Smooth muscle cell (in vitro differentiated cells): ENCODE measurements at regions not wholly inside any gene's neighbourhood (a gene's known extent, or its start where the extent isn't known, plus 50 kb on each side); places are given as distances from the start of the nearest gene placed in this dataset.

Experiments
- DNase-seq: peaks from one replicate; lab custom pipeline; 2025; ENCODE audit not compliant: unreplicated experiment; lab: John Stamatoyannopoulos, UW
- H2AFZ ChIP-seq: fragments of 200-600 bp; sonication (generic); 2 replicates; pipeline ENCODE4 v1.6.0; 2016; ENCODE audit warnings: antibody characterized with exemption, low read depth, mild to moderate bottlenecking
- H3F3A ChIP-seq: fragments of 200-600 bp; sonication (generic); 2 replicates; pipeline ENCODE4 v1.6.0; 2017; ENCODE audit warnings: antibody characterized with exemption, low read depth
- H3K27ac ChIP-seq: fragments of 200-600 bp; sonication (generic); 2 replicates; pipeline ENCODE4 v1.5.1; 2016; ENCODE audit warnings: low read depth, mild to moderate bottlenecking
- H3K27me3 ChIP-seq: fragments of 200-600 bp; sonication (generic); 2 replicates; pipeline ENCODE4 v1.6.1; 2016; ENCODE audit warnings: low read depth, mild to moderate bottlenecking
- H3K36me3 ChIP-seq: fragments of 200-600 bp; sonication (generic); 2 replicates; pipeline ENCODE4 v1.5.1; 2016; ENCODE audit warnings: low read depth
- H3K4me1 ChIP-seq: fragments of 200-600 bp; sonication (generic); 2 replicates; pipeline ENCODE4 v1.5.1; 2016; ENCODE audit warnings: low read depth
- H3K4me2 ChIP-seq: fragments of 200-600 bp; sonication (generic); 2 replicates; pipeline ENCODE4 v1.6.0; 2016; ENCODE audit warnings: mild to moderate bottlenecking
- H3K4me3 ChIP-seq: fragments of 200-600 bp; sonication (generic); 2 replicates; pipeline ENCODE4 v1.5.1; 2016; ENCODE audit warnings: mild to moderate bottlenecking
- H3K79me2 ChIP-seq: fragments of 200-600 bp; sonication (generic); 2 replicates; pipeline ENCODE4 v1.6.0; 2016; ENCODE audit warnings: low read depth, mild to moderate bottlenecking
- H3K9ac ChIP-seq: fragments of 200-600 bp; sonication (generic); 2 replicates; pipeline ENCODE4 v1.6.0; 2016; ENCODE audit warnings: low read depth
- H3K9me3 ChIP-seq: fragments of 200-600 bp; sonication (generic); replicated peaks from 2 replicates; pipeline ENCODE4 v1.5.1; 2016; ENCODE audit warnings: low read depth
- H4K20me1 ChIP-seq: fragments of 200-600 bp; sonication (generic); 2 replicates; pipeline ENCODE4 v1.6.0; 2016; ENCODE audit warnings: low read depth
- CTCF ChIP-seq: fragments of 200-600 bp; sonication (generic); IDR thresholded peaks from 2 replicates; pipeline ENCODE4 v1.5.1; 2017; ENCODE audit warnings: borderline replicate concordance, mild to moderate bottlenecking, antibody characterized with exemption; ENCODE audit not compliant: insufficient read depth, poor library complexity, severe bottlenecking
- WGBS: methylation state at CpG from one replicate; pipeline ENCODE4 v1.1.7; 2016; ENCODE audit warnings: low lambda C conversion rate; 5-methylcytosine and 5-hydroxymethylcytosine counted together

- DNase-seq = no peak
- Histone ChIP-seq H3F3A (no peaks in the 10 kb centered on the region), H2AFZ (no peak overlapping the region), H3K36me3 (no peaks in the 10 kb centered on the region), H3K4me1 (no peaks in the 10 kb centered on the region), H3K27me3 (peaks cover 4% of the 10 kb centered on the region), H3K4me2 (no peak overlapping the region), H3K9me3 (no peaks in the 10 kb centered on the region), H3K79me2 (no peaks in the 10 kb centered on the region), H4K20me1 (no peaks in the 10 kb centered on the region), H3K27ac (no peak overlapping the region), H3K9ac (no peak overlapping the region), H3K4me3 (no peak overlapping the region)
- TF ChIP-seq CTCF = no peak
- 90% methylated on average over 11 of the region's 11 CpGs for whole genome bisulfite sequencing
Observed at GRCh38 chr11:69218946-69219720, 63.4 kb downstream of the SMIM38 start.

GRCh38 chr11:69219991-69220390, 64.3 kb downstream of the SMIM38 start:
- Histone ChIP-seq H3K4me1 (no peaks in the 10 kb centered on the region), H4K20me1 (no peaks in the 10 kb centered on the region), H3K4me2 (no peak overlapping the region), H2AFZ (no peak overlapping the region), H3K36me3 (no peaks in the 10 kb centered on the region), H3F3A (no peaks in the 10 kb centered on the region), H3K9me3 (no peaks in the 10 kb centered on the region), H3K9ac (no peak overlapping the region), H3K27me3 (peaks cover 13% of the 10 kb centered on the region), H3K27ac (no peak overlapping the region), H3K79me2 (no peaks in the 10 kb centered on the region), H3K4me3 (no peak overlapping the region)
- WGBS = 92% methylated on average over 11 of the region's 11 CpGs
- DNase-seq = no peak
- no peak for TF ChIP-seq CTCF

- Histone ChIP-seq H2AFZ (no peak overlapping the region), H3K27me3 (peaks cover 19% of the 10 kb centered on the region)
- WGBS = 95% methylated on average over 13 of the region's 13 CpGs
Observed at GRCh38 chr11:69220561-69221051, 64.9 kb downstream of the SMIM38 start.

More at GRCh38 chr11:69220561-69221051, 64.9 kb downstream of the SMIM38 start:
- Histone ChIP-seq H3K36me3 (no peaks in the 10 kb centered on the region), H3K4me1 (no peaks in the 10 kb centered on the region), H3K4me2 (no peak overlapping the region), H3K9me3 (no peaks in the 10 kb centered on the region), H3K79me2 (no peaks in the 10 kb centered on the region), H3F3A (no peaks in the 10 kb centered on the region), H3K4me3 (no peak overlapping the region), H3K27ac (no peak overlapping the region), H4K20me1 (no peaks in the 10 kb centered on the region), H3K9ac (no peak overlapping the region)
- DNase-seq = no peak
- TF ChIP-seq CTCF = no peak
